Chondrocyte (in vitro differentiated cells): ENCODE measurements at regions not wholly inside any gene's neighbourhood (a gene's known extent, or its start where the extent isn't known, plus 50 kb on each side); places are given as distances from the start of the nearest gene placed in this dataset.

Source experiments
- DNase-seq: peaks from one replicate; pipeline ENCODE4 v3.0.0; 2021; ENCODE audit warnings: mixed read lengths, low spot score
- H3K27ac Mint-ChIP-seq: one replicate; pipeline ENCODE4 v1.8.0; 2021; ENCODE audit warnings: mild to moderate bottlenecking, moderate library complexity, mixed read lengths; ENCODE audit not compliant: unreplicated experiment
- H3K27me3 Mint-ChIP-seq: 2 replicates; pipeline ENCODE4 v1.8.0; 2021; ENCODE audit warnings: low read depth, mixed read lengths
- H3K36me3 Mint-ChIP-seq: 2 replicates; pipeline ENCODE4 v1.8.0; 2021; ENCODE audit warnings: low read depth, mixed read lengths
- H3K4me1 Mint-ChIP-seq: 2 replicates; pipeline ENCODE4 v1.8.0; 2021; ENCODE audit warnings: low read depth, mild to moderate bottlenecking, mixed read lengths
- H3K4me3 Mint-ChIP-seq: one replicate; pipeline ENCODE4 v1.8.0; 2021; ENCODE audit warnings: mild to moderate bottlenecking, moderate library complexity, mixed read lengths; ENCODE audit not compliant: unreplicated experiment
- H3K9me3 Mint-ChIP-seq: 2 replicates; pipeline ENCODE4 v1.8.0; 2021; ENCODE audit warnings: low read depth, mixed read lengths
- CTCF ChIP-seq: fragments of 200-600 bp; sonication (generic); IDR thresholded peaks from 2 replicates; pipeline ENCODE4 v1.5.0; 2021; ENCODE audit warnings: antibody characterized with exemption, mild to moderate bottlenecking, moderate library complexity

- Mint-ChIP-seq H3K9me3 (peaks cover 20% of the 10 kb centered on the region), H3K27me3 (no peaks in the 10 kb centered on the region)
These were observed 137.9 kb upstream of the NALF2 start for GRCh38 chrX:69366183-69366582.

GRCh38 chrX:69365755-69366154 is 138.4 kb upstream of the NALF2 start:
- no peaks in the 10 kb centered on the region for H3K4me1 Mint-ChIP-seq
- DNase-seq = no peak
- no peak overlapping the region for H3K27ac Mint-ChIP-seq
- no peak for TF ChIP-seq CTCF
- no peaks in the 10 kb centered on the region for H3K36me3 Mint-ChIP-seq
- no peak overlapping the region for H3K4me3 Mint-ChIP-seq
- peaks cover 20% of the 10 kb centered on the region for H3K9me3 Mint-ChIP-seq
- H3K27me3 Mint-ChIP-seq = no peaks in the 10 kb centered on the region

More at GRCh38 chrX:69366183-69366582, 137.9 kb upstream of the NALF2 start:
- no peak for DNase-seq
- no peak overlapping the region for H3K4me3 Mint-ChIP-seq
- no peaks in the 10 kb centered on the region for H3K36me3 Mint-ChIP-seq
- no peaks in the 10 kb centered on the region for H3K4me1 Mint-ChIP-seq
- no peak for TF ChIP-seq CTCF
- H3K27ac Mint-ChIP-seq = no peak overlapping the region

GRCh38 chrX:69365349-69365748 is 138.8 kb upstream of the NALF2 start:
- no peak for TF ChIP-seq CTCF
- no peaks in the 10 kb centered on the region for H3K27me3 Mint-ChIP-seq
- H3K36me3 Mint-ChIP-seq = no peaks in the 10 kb centered on the region
- H3K4me1 Mint-ChIP-seq = no peaks in the 10 kb centered on the region
- H3K9me3 Mint-ChIP-seq = peaks cover 20% of the 10 kb centered on the region
- H3K27ac Mint-ChIP-seq = no peak overlapping the region
- no peak overlapping the region for H3K4me3 Mint-ChIP-seq
- no peak for DNase-seq

GRCh38 chrX:69362856-69363255 is 141.3 kb upstream of the NALF2 start:
- no peak for DNase-seq

GRCh38 chrX:69362354-69362753 is 141.8 kb upstream of the NALF2 start:
- no peak for TF ChIP-seq CTCF
- Mint-ChIP-seq H3K9me3 (peaks cover 18% of the 10 kb centered on the region), H3K27ac (no peak overlapping the region), H3K4me3 (no peak overlapping the region), H3K4me1 (no peaks in the 10 kb centered on the region), H3K27me3 (no peaks in the 10 kb centered on the region), H3K36me3 (no peaks in the 10 kb centered on the region)
- DNase-seq = no peak

More at GRCh38 chrX:69362856-69363255, 141.3 kb upstream of the NALF2 start:
- no peaks in the 10 kb centered on the region for H3K4me1 Mint-ChIP-seq
- TF ChIP-seq CTCF = no peak
- no peaks in the 10 kb centered on the region for H3K27me3 Mint-ChIP-seq
- no peak overlapping the region for H3K27ac Mint-ChIP-seq
- H3K9me3 Mint-ChIP-seq = peaks cover 18% of the 10 kb centered on the region
- H3K36me3 Mint-ChIP-seq = no peaks in the 10 kb centered on the region
- H3K4me3 Mint-ChIP-seq = no peak overlapping the region
